Hematopoietic multipotent progenitor cell treated with erythropoietin and hydrocortisone succinate and interleukin-3 and kit ligand, for 6 days (in vitro differentiated cells): ENCODE measurements at regions not wholly inside any gene's neighbourhood (a gene's known extent, or its start where the extent isn't known, plus 50 kb on each side); places are given as distances from the start of the nearest gene placed in this dataset.
A peak's percentile ranks its signal among the peaks of the same experiment; 100 is the strongest.
"Not testable (repeated sequence)": the region's sequence is repeated elsewhere in the genome, so short reads cannot be mapped to it uniquely, and the experiment has no call there.

Experiments
- DNase-seq: peaks from one replicate; pipeline ENCODE4 v3.0.0-alpha.2; 2015

DNA sequence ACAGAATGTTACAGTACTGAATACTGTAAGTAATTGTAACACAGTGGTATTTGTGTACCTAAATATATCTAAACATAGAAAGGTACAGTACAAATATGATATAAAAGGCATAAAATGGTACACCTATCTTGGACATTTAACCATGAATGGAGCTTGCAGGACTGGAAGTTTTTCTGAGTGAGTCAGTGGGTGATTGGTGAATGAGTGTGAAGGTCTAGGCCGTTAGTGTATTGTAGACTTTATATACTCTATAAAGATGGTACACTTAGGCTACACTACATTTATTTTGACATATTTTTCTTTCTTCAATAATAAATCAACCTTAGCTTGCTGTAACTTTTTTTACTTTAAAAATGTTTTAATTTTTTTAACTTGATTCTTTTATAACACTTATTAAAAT lies 422.5 kb upstream of the FSTL5 start:
- DNase-seq = no peak

DNA sequence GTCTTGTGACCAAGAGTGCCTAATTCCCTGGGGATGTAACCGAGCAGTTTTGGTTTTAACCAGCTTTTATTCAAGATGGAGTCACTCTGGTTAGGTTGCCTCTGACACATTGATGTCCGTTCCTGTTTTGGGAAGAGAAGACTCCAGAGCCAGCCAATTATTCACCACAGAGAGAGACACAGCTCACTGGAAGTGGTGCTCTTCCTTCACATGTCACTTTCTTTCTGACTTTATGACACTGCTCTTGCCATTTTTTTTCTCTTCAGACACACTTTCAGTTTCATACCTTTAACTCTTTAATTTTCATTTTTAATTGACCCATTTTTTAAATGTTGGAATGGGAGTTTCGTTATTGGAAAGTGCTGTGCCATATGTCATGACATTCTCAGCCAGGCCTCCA lies 418.4 kb upstream of the FSTL5 start:
- DNase-seq = no peak

DNA sequence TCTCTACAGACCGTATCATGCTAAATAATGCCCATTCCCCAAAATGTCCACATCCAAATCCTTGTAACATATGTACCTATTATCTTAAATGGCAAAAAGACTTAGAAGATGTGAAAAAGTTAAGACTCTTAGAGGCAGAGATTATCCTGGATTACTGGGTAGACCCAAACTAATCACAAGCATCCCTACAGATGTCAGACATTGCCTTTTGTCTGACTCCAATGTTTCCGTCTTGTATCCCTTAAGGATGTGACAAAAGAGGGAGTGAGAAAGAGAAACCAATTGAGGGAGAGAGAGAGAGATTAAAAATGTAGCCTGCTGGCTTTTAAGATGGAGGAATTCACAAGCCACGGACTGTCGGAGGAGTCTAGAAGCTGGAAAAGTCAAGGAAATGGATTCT lies 401.9 kb upstream of the FSTL5 start:
- no peak for DNase-seq

GRCh38 chr4:162560073-162560472 lies 396.3 kb upstream of the FSTL5 start:
- DNase-seq = no peak

- DNase-seq = no peak
Observed at GRCh38 chr4:162557516-162558106, 393.8 kb upstream of the FSTL5 start.

DNA sequence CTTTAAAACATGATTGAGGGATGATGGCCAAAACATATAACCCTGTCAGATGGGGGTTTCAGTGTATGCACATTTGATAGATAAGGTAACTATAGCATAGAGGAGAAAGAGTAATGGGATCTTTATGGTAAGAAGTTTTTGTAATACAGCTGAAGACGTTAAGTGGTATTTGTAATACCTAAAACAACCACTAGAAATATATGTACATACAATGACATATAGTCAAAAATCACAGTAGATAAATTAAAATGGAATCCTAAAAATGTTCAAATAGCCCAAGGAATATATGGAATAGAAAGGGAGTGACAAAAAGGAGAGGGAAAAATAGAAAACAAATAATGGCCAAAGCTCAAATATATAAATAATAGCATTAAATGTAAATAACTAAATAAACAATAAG lies 371.3 kb upstream of the FSTL5 start:
- no peak for DNase-seq

GRCh38 chr4:162523171-162523570 lies 359.4 kb upstream of the FSTL5 start:
- DNase-seq = no peak

DNA sequence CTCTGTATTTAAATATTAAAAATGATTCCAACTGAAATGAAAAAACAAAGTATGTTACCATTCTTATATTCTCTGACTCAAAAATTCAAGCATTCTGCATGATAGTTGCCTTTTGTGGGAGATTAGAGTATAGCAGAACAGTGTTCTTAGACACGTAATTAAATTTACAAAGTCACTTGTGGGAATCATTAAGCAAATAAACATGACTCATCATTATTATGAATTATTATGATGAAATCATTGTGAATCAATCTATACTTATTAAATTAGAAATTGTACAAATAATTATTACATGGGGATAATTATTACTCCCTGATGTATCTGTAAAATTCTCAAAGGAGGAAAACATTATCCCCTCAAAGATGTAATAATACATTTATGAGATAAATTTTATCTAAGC lies 358.9 kb upstream of the FSTL5 start:
- DNase-seq = no peak

GRCh38 chr4:162510937-162511336 lies 347.1 kb upstream of the FSTL5 start:
- DNase-seq = no peak

DNA sequence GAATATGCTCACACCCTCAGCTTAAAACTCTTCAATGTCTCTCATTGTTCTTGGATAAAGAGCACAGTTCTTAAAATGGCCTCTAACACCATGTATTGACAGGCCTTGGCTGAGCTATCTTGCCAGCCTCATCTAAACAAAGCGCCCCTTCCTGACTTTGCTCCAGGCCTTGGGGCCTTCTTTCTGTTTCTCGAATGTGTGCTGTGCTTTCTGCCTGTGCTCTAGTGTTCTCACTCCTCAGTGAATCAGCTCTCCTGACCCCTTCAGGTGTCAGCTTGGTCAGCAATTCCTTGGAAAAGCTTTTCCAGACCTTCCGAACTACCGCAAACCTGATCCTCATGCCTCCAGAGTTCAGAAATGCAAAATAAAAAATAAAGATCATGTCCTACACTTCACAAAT lies 346.3 kb upstream of the FSTL5 start:
- DNase-seq = no peak

DNA sequence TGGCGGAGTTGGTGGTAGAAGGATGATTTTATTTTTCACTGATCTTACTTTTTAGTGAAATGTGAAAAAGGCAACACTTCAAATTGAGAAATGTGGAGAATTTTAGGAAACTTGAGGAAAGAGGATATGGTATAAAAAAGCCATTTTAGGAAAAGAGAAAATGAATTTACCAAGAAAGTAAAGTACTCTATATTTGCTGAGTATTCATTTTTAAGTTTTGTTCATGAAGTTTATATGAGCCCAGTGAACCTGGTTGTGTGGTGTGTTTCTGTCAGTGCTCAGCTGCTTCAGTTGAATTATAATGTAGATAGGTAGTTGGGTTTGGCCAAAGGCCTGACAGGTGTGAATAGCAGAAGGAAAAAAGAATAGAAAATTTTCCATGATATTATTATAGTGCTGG lies 345.5 kb upstream of the FSTL5 start:
- DNase-seq = no peak

- DNase-seq = no peak
Observed at GRCh38 chr4:162506253-162506652, 342.5 kb upstream of the FSTL5 start.

DNA sequence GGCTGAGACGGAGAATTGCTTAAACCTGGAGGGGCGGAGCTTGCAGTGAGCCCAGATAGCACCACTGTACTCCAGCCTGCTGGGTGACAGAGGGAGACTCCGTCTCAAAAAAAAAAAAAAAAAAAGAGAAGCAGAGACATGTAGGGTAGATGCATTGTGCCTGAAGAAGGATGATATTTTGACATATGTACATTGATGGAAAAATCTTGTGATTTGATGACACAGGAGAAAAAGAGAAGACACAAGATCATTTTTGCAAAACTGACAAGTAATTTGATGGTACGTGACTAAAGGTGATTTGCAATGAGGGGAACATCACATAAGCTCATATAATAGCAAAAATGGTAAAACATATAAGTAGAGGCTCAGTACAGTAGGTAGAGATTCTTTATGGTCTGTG lies 340.1 kb upstream of the FSTL5 start:
- DNase-seq = no peak

GRCh38 chr4:162502109-162502508 lies 338.3 kb upstream of the FSTL5 start:
- DNase-seq = no peak

- DNase-seq = peak; percentile 36
Observed at GRCh38 chr4:162499478-162499877, 335.7 kb upstream of the FSTL5 start.

- DNase-seq = no peak
Observed at GRCh38 chr4:162498168-162498567, 334.4 kb upstream of the FSTL5 start.

DNA sequence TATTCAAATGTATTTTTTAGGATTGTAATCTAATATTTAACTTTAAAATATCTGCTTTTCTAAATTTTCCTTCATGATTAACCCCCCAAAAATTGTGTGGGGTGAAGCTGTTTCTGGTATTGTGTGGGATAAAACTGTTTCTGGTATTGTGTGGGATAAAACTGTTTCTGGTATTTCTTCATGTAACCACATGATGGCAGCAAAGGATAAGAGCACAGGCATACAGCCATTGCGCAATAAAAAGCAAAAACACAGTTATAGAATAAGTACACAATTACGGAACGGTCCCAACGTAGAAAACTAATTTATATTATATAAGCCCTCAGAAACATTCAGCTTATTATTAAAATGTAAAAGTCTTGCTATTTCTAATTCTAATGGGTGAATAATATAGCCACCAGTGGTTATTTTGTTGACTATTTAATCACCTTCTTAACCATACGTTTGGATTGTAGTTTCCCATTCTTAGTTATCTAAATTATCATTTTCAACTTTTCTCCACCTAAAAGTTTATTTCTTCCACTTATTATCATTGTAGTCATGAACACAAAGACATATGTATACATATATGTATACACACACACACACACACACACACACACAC lies 333.9 kb upstream of the FSTL5 start:
- DNase-seq = peak; percentile 82

DNA sequence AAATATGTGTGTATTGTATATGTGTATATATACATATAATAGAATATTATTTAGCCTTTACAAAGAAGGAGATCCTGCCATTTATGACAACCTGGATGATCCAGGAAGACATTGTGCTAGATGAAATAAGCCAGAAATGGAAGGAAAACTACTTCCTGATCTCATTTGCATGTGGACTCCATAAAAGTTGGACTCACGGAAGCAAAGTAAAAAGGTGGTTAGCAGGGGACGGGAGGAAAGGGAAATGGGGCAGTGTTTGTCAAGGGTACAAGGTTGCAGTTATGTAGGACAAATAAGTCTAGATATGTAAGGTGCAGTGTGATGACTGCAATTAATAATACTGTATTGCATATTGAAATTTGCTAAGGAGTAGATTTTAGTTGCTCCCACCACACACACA lies 331.1 kb upstream of the FSTL5 start:
- DNase-seq = no peak

GRCh38 chr4:162485486-162485885 lies 321.7 kb upstream of the FSTL5 start:
- no peak for DNase-seq

GRCh38 chr4:162475246-162475645 lies 311.4 kb upstream of the FSTL5 start:
- DNase-seq = no peak

DNA sequence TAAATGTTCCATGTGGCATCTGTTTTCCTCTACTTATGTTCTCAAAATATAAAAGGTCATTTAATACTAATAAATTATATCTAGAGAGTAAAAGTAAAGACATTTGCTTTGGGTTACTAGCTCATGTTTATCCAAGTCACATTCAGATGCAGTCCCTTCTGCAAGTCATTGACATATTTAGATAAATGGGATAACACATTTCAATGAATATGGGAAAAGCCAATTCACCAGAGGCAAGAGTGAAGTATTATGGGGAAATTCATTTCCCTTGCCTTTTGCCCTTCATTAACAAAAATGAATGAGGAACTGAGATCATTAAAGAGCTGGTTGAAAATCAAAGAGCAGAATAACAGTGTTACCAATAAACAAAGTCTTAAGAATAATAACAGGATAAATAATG lies 306.2 kb upstream of the FSTL5 start:
- no peak for DNase-seq

DNA sequence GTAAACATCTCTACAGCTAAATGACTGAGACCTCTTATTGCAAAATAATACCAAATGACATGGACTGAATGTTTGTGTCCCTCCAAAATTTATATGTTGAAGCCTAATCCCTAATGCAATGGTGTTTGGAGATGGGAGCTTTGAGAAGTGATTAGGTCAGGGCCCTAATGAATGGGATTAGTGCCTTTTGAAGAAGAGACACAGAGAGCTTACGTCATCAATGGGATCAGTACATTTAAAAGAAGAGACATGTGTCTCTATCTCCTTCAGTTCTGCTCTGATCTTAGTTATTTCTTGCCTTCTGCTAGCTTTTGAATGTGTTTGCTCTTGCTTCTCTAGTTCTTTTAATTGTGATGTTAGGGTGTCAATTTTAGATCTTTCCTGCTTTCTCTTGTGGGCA lies 301.6 kb upstream of the FSTL5 start:
- not testable (repeated sequence) for DNase-seq

DNA sequence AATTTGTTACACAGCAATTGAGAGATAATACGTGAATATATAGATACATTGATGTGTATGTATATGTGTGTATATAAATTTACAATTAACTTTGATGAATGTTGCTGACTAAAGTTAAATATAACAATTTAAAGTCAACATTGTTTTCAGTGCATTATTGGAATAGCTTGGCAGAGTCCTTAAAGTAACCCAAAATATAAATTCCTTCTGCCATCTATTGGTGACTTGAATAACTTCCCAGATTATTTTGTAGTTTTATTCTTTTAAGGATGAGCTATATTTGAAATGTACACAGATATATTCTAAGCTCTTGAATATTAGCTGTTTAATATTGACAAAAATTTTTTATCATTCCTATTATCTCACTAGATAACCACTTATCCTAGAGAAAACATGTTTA lies 298.2 kb upstream of the FSTL5 start:
- peak; percentile 20 for DNase-seq

GRCh38 chr4:162458051-162458450 lies 294.3 kb upstream of the FSTL5 start:
- DNase-seq = no peak
